ENCODE measurements at regions not wholly inside any gene's neighbourhood (a gene's known extent, or its start where the extent isn't known, plus 50 kb on each side); places are given as distances from the start of the nearest gene placed in this dataset.

GRCh38 chr16:59210955-59211541, 476.9 kb upstream of the GOT2 start (continued):
- TF ChIP-seq, protein P1, sequence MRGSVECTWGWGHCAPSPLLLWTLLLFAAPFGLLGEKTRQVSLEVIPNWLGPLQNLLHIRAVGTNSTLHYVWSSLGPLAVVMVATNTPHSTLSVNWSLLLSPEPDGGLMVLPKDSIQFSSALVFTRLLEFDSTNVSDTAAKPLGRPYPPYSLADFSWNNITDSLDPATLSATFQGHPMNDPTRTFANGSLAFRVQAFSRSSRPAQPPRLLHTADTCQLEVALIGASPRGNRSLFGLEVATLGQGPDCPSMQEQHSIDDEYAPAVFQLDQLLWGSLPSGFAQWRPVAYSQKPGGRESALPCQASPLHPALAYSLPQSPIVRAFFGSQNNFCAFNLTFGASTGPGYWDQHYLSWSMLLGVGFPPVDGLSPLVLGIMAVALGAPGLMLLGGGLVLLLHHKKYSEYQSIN (CRISPR knock-in tag; IDR thresholded peaks at IDR 0.05; ENCODE audit: borderline replicate concordance): no peak
- TF ChIP-seq NR2F2 (IDR thresholded peaks at IDR 0.05; ENCODE audit: borderline replicate concordance, low read depth) (peak; percentile 23; the same call in 1 of the 2 replicates), TBP (CRISPR knock-in tag; IDR thresholded peaks at IDR 0.05) (no peak), FOXP1 (IDR thresholded peaks at IDR 0.05) (no peak), FOXP1 (CRISPR knock-in tag; IDR thresholded peaks at IDR 0.05) (peak; percentile 59; the same call in 1 of the 2 replicates), RBFOX2 (IDR thresholded peaks at IDR 0.05; ENCODE audit: low read depth, low read length) (no peak), NFYC (CRISPR knock-in tag; IDR thresholded peaks at IDR 0.05) (no peak), ZNF124 (CRISPR knock-in tag; IDR thresholded peaks at IDR 0.05) (peak; percentile 55; the same call in 1 of the 2 replicates), ZNF556 (CRISPR knock-in tag; IDR thresholded peaks at IDR 0.05; ENCODE audit: borderline replicate concordance) (peak; percentile 58; the same call in 1 of the 2 replicates), TOPORS (CRISPR knock-in tag; IDR thresholded peaks at IDR 0.05) (no peak), RXRA (CRISPR knock-in tag; IDR thresholded peaks at IDR 0.05) (peak; percentile 82; the same call in 1 of the 2 replicates), TP53 (CRISPR knock-in tag; conservative IDR thresholded peaks at IDR 0.05) (no peak), GPN1 (CRISPR knock-in tag; IDR thresholded peaks at IDR 0.05; ENCODE audit: borderline replicate concordance) (no peak), PHF20 (CRISPR knock-in tag; IDR thresholded peaks at IDR 0.05) (no peak), POLR2AphosphoS5 (IDR thresholded peaks at IDR 0.05; ENCODE audit: low read depth, low read length) (no peak), RBM22 (optimal IDR thresholded peaks at IDR 0.05; ENCODE audit: low read length) (no peak), ZNF142 (CRISPR knock-in tag; IDR thresholded peaks at IDR 0.05) (no peak), JUNB (CRISPR knock-in tag; IDR thresholded peaks at IDR 0.05; ENCODE audit: borderline replicate concordance) (no peak), ZNF251 (CRISPR knock-in tag; IDR thresholded peaks at IDR 0.05) (no peak), ARNT2 (CRISPR knock-in tag; IDR thresholded peaks at IDR 0.05; ENCODE audit: low read depth) (no peak)
- TF ChIP-seq, protein P2, sequence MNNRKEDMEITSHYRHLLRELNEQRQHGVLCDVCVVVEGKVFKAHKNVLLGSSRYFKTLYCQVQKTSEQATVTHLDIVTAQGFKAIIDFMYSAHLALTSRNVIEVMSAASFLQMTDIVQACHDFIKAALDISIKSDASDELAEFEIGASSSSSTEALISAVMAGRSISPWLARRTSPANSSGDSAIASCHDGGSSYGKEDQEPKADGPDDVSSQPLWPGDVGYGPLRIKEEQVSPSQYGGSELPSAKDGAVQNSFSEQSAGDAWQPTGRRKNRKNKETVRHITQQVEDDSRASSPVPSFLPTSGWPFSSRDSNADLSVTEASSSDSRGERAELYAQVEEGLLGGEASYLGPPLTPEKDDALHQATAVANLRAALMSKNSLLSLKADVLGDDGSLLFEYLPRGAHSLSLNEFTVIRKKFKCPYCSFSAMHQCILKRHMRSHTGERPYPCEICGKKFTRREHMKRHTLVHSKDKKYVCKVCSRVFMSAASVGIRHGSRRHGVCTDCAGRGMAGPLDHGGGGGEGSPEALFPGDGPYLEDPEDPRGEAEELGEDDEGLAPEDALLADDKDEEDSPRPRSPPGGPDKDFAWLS (CRISPR knock-in tag; IDR thresholded peaks at IDR 0.05; ENCODE audit: borderline replicate concordance): no peak
- TF ChIP-seq, protein P3, sequence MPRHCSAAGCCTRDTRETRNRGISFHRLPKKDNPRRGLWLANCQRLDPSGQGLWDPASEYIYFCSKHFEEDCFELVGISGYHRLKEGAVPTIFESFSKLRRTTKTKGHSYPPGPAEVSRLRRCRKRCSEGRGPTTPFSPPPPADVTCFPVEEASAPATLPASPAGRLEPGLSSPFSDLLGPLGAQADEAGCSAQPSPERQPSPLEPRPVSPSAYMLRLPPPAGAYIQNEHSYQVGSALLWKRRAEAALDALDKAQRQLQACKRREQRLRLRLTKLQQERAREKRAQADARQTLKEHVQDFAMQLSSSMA (CRISPR knock-in tag; IDR thresholded peaks at IDR 0.05): no peak

All from HepG2 (cell line).